GM19328 (cell line): ENCODE measurements at regions not wholly inside any gene's neighbourhood (a gene's known extent, or its start where the extent isn't known, plus 50 kb on each side); places are given as distances from the start of the nearest gene placed in this dataset.

ENCODE experiments used
- ATAC-seq: cut with Tn5 transposase; IDR thresholded peaks from one replicate; pipeline ENCODE4 v1.9.1; 2021; ENCODE audit warnings: mild to moderate bottlenecking, moderate library complexity; ENCODE audit not compliant: unreplicated experiment

GRCh38 chr2:204104811-204105210 is 168.2 kb downstream of the ICOS start:
- no peak for ATAC-seq

GRCh38 chr2:204108330-204108751 is 171.8 kb downstream of the ICOS start:
- ATAC-seq = no peak

- no peak for ATAC-seq
These were observed 172.3 kb downstream of the ICOS start for GRCh38 chr2:204108781-204109295.

- no peak for ATAC-seq
These were observed 173.1 kb downstream of the ICOS start for GRCh38 chr2:204109681-204110080.

- peak; percentile 78 for ATAC-seq
These were observed 173.8 kb downstream of the ICOS start for GRCh38 chr2:204110338-204110741.

- no peak for ATAC-seq
These were observed 174.4 kb downstream of the ICOS start for GRCh38 chr2:204110751-204111516.

GRCh38 chr2:204112084-204112770 is 175.7 kb downstream of the ICOS start:
- no peak for ATAC-seq

GRCh38 chr2:204114295-204115136 is 178.0 kb downstream of the ICOS start:
- ATAC-seq = no peak

GRCh38 chr2:204115137-204116056 is 178.8 kb downstream of the ICOS start:
- ATAC-seq = no peak

- no peak for ATAC-seq
These were observed 179.7 kb downstream of the ICOS start for GRCh38 chr2:204116159-204116792.

GRCh38 chr2:204122425-204122824 is 185.9 kb downstream of the ICOS start:
- no peak for ATAC-seq

- no peak for ATAC-seq
These were observed 187.7 kb downstream of the ICOS start for GRCh38 chr2:204124140-204124750.

- ATAC-seq = no peak
These were observed 190.1 kb downstream of the ICOS start for GRCh38 chr2:204126705-204127104.

- ATAC-seq = no peak
These were observed 190.7 kb downstream of the ICOS start for GRCh38 chr2:204127238-204127637.

GRCh38 chr2:204129591-204130294 is 193.2 kb downstream of the ICOS start:
- ATAC-seq = no peak

GRCh38 chr2:204131621-204132020 is 195.1 kb downstream of the ICOS start:
- ATAC-seq = no peak

GRCh38 chr2:204133476-204133875 is 196.9 kb downstream of the ICOS start:
- ATAC-seq = no peak

- ATAC-seq = no peak
These were observed 197.9 kb downstream of the ICOS start for GRCh38 chr2:204134421-204134820.

GRCh38 chr2:204135752-204136151 is 199.2 kb downstream of the ICOS start:
- no peak for ATAC-seq
